ENCODE measurements at regions not wholly inside any gene's neighbourhood (a gene's known extent, or its start where the extent isn't known, plus 50 kb on each side); places are given as distances from the start of the nearest gene placed in this dataset.

DNA sequence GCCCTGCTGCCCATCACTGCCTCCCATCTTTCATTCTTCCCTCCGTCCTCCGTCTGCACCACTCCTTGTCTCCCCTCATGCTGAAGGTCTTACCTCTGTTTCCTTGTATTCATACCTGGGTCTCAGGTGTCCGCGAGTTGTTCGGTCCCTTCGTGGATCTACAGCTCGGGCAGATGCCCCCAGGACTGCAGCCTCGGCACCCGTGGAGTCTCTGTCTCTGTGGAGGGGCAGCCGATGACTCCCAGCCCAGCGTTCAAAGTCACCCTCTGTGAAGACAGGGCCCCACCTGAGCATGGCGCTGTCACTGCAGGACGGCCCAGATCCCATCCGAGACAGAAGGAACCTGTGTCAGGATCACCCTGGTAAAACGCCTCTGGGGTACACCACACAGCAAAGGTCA is 480.0 kb upstream of the SALL3 start:
- in situ Hi-C loops (cut with HindIII; ENCODE audit: extremely low pct_ligation_motif_present, low pct_unique_long_range_greater_than_20kb): no loop called here
- POLR2A ChIA-PET: no interaction called here

DNA sequence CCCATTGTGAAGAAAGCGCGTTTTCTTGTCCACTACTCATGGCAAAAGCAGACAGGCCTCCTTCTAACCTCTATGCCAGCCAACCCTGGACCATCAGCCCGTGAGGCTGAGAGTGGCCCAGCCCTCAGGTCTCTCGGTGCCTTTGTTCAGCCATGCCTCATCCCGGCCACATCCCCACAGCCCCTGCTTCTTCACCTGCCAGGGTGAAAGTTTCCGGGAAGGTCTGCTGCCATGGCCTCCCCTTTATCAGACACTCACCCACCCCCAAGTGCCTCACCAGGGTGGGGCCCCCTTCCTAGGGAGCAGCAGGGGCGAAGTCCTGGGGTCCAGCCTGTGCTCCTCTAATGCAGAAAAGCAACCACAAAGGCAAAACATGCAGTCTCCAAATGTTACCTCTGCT is 478.4 kb upstream of the SALL3 start:
- H4K20me1 ChIP-seq (ENCODE audit: insufficient read depth, low read length): no peaks in the 10 kb centered on the region
- H2AFZ ChIP-seq (ENCODE audit: low read length): no peak overlapping the region
- no peak overlapping the region for H3K9ac ChIP-seq (ENCODE audit: insufficient read depth, low read depth, low read length)
- H3K36me3 ChIP-seq (replicated peaks in 1 of 2; ENCODE audit: control insufficient read depth in 1 of 2, insufficient read depth in 2 of 2, low read length in 2 of 2): no peaks in the 10 kb centered on the region
- FAIRE-seq: no peak
- no peak overlapping the region for H3K4me3 ChIP-seq (replicated peaks in 1 of 3; ENCODE audit: insufficient read depth in 1 of 3, low read depth in 2 of 3, low read length in 3 of 3)
- ChIA-PET CTCF (ENCODE audit: low intra/inter-chr PET ratio, low total read pairs) (no interaction called here), POLR2A (no interaction called here)
- no peaks in the 10 kb centered on the region for H3K4me1 ChIP-seq (ENCODE audit: insufficient read depth, low read length)
- H3K27ac ChIP-seq (ENCODE audit: extremely low read length, insufficient read depth, low read length): no peak overlapping the region
- H3K4me2 ChIP-seq (ENCODE audit: low read depth, low read length): no peak overlapping the region
- WGBS (ENCODE audit: low lambda C conversion rate): 45% methylated on average over 5 of the region's 7 CpGs
- no peak for DNase-seq (ENCODE audit: low spot score)
- no peaks in the 10 kb centered on the region for H3K9me3 ChIP-seq (ENCODE audit: low read length)
- in situ Hi-C loops (cut with HindIII; ENCODE audit: extremely low pct_ligation_motif_present, low pct_unique_long_range_greater_than_20kb): no loop called here
- BruUV-seq (replicated peaks): no TSS peak
- H3K27me3 ChIP-seq (ENCODE audit: control insufficient read depth in 1 of 2, insufficient read depth in 2 of 2, low read length in 2 of 2): peaks cover 0 to 18% of the 10 kb centered on the region in 2 experiments; a peak in 3 of 5 replicates
- intact Hi-C loops (cut with micrococcal nuclease; ENCODE audit: unreplicated experiment): no loop called here
- no peak for TF ChIP-seq HOMEZ (CRISPR knock-in tag; IDR thresholded peaks at IDR 0.05; ENCODE audit: low read depth)
- no peaks in the 10 kb centered on the region for H3K79me2 ChIP-seq (ENCODE audit: insufficient read depth, low read length)
- ATAC-seq: no peak

More for the DNA sequence above, 480.0 kb upstream of the SALL3 start:
- Histone ChIP-seq H3K27ac (ENCODE audit: extremely low read length, insufficient read depth, low read length) (no peak overlapping the region), H3K9me3 (ENCODE audit: low read length) (peaks cover 2% of the 10 kb centered on the region; the same call in 1 of the 2 replicates), H3K4me3 (replicated peaks in 1 of 3; ENCODE audit: insufficient read depth in 1 of 3, low read depth in 2 of 3, low read length in 3 of 3) (no peak overlapping the region), H3K9ac (ENCODE audit: insufficient read depth, low read depth, low read length) (no peak overlapping the region), H2AFZ (ENCODE audit: low read length) (no peak overlapping the region), H3K36me3 (replicated peaks in 1 of 2; ENCODE audit: control insufficient read depth in 1 of 2, insufficient read depth in 2 of 2, low read length in 2 of 2) (no peaks in the 10 kb centered on the region), H3K4me1 (ENCODE audit: insufficient read depth, low read length) (no peaks in the 10 kb centered on the region), H4K20me1 (ENCODE audit: insufficient read depth, low read length) (no peaks in the 10 kb centered on the region), H3K4me2 (ENCODE audit: low read depth, low read length) (no peak overlapping the region), H3K79me2 (ENCODE audit: insufficient read depth, low read length) (no peaks in the 10 kb centered on the region), H3K27me3 (ENCODE audit: control insufficient read depth in 1 of 2, insufficient read depth in 2 of 2, low read length in 2 of 2) (peaks cover 0 to 6% of the 10 kb centered on the region in 2 experiments; a peak in 1 of 5 replicates)
- intact Hi-C loops (cut with micrococcal nuclease; ENCODE audit: unreplicated experiment): no loop called here
- no TSS peak for BruUV-seq (replicated peaks)
- ATAC-seq: no peak
- no peak for DNase-seq (ENCODE audit: low spot score)
- no peak for TF ChIP-seq ZNF234 (CRISPR knock-in tag; conservative IDR thresholded peaks at IDR 0.05)
- no peak for TF ChIP-seq ZSCAN30 (CRISPR knock-in tag; IDR thresholded peaks at IDR 0.05)
- TF ChIP-seq ZNF724P (CRISPR knock-in tag; IDR thresholded peaks at IDR 0.05; ENCODE audit: borderline replicate concordance): no peak
- CTCF ChIA-PET (ENCODE audit: low intra/inter-chr PET ratio, low total read pairs): no interaction called here
- 36% methylated on average over 12 of the region's 15 CpGs for WGBS (ENCODE audit: low lambda C conversion rate)
- FAIRE-seq: no peak

Data from HepG2 (cell line).